ENCODE measurements at regions not wholly inside any gene's neighbourhood (a gene's known extent, or its start where the extent isn't known, plus 50 kb on each side); places are given as distances from the start of the nearest gene placed in this dataset.

GRCh38 chr7:45456747-45457524 lies 117.2 kb upstream of the ADCY1 start:
- no peak for DNase-seq

DNA sequence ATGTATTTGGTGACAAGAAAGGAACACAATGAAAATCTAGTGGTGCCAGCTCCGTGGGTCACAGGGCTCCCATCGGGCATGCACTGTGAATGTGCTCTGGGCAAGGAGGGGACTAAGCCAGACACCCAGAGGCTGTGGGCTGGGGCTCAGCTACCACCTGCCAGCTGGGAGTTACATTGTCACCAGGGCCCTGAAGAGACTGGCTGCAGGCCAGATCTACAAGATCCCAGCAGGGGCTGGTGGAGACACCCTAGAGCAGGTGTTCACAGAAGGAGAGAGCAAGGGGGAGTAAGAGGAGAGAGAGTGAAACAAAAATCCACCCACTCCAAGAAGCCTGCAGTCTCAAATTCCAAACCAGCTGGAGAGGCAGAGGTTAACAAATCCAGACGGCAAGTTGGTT lies 116.6 kb upstream of the ADCY1 start:
- DNase-seq = no peak

- DNase-seq = no peak
Measured at GRCh38 chr7:45459476-45459875, 114.7 kb upstream of the ADCY1 start.

DNA sequence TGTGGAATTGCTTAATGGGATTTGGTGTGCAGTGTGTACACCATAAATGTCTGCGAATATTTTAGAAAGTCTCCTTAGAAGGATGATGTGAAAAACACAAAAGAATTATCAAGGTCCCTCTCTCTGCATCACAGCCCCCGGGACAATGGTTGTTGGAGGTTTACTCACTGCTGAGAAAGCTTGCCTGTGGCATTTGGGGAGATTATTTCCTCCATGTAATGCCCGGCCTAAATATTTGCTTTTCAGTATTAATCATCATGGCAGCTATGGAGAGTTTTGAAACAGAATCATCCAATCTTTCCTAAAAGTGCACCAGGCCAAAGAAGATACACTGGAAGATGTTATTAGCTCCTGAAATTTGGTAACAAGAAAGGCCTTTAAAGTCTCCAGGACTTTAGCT lies 113.8 kb upstream of the ADCY1 start:
- no peak for DNase-seq

- no peak for DNase-seq
Measured at GRCh38 chr7:45461026-45461425, 113.1 kb upstream of the ADCY1 start.

DNA sequence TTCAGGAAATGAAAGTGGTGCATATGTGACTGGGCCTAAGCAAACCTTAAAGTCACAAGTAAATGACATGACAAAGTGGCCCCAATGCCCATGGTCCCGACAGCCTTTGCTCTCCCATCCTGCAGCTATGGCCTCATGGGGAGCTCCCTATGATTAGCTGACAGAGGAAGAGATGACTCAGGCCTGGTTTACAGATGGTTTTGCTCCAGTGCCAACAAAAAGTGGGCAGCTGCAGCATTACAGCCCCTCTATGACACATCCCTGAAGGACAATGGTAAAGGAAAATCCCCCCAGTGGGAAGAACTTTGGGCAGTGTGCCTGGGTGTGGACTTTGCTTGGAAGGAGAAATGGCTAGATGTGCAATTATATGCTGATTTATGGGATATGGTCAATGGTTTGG lies 105.1 kb upstream of the ADCY1 start:
- DNase-seq = no peak

DNA sequence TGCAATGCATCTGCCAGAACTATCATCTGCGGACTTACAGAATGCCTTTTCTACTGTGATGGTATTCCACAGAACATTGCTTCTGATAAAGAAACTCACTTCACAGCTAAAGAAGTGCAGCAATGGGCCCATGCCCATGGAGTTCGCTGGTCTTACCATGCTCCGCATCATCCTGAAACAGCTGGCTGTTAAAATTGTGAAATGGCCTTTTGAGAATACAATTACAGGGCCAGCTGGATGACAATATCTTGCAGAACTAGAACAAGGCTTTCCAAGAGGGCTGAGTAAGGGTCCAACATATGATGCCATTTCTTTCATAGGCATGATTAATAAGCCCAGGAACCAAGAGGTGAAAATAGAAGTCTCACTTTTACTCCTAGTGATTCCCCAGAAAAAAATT lies 104.1 kb upstream of the ADCY1 start:
- DNase-seq = no peak

DNA sequence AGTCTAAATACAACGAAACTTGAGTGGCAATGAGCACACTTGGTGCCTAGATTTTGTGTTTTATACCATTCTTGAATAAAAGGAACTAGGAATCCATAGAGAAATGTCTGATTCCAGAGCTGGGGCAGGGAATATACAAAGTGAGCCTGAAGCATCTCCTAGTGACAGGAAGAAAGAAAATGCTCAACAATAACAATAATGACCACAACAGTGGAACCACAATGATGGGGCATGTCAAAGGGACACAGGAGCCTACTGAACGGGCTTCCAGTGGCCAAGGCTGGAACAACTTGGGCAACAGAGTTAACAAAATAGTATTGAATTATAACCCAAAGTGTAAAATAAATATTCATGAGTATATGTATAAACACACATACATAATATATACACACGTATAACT lies 94.4 kb upstream of the ADCY1 start:
- DNase-seq = no peak

GRCh38 chr7:45482451-45482850 lies 91.7 kb upstream of the ADCY1 start:
- no peak for DNase-seq

DNA sequence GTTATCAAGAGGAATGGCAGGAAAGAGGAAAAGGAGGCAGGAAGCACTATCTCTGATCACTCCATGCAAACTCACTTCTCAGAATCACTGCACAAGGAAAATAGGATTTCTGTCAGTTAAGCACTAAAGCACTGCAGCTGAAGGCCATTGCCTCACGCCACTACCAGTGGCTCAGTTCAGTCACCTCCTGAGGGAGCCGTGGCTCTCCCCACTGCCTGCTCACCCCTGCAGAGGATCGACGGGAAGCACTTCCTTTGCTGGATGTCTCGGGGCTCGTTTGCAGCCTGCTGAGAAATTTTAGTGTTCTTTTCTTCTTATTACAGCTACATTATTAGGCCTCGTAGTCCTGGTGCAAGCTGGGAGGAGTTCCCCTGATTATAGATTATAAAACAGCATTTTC lies 90.1 kb upstream of the ADCY1 start:
- DNase-seq = no peak

DNA sequence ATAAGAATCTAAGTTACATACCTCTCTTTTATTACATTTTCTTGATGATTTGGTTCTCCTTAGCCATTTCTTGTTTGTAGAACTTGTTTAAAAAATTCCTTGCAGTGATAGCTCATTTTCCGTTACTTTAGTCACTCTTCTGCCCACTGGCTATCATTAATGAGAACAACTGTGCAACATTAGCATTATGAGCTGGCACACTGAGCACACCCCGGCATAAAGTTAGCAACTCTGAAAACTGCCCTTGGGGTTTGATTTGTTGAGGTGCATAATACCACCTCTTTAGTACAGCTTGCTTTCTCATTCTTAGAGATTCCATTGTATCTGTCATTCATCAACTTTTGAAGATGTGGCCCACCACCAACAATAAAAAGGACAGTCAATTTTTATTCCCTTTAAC lies 87.6 kb upstream of the ADCY1 start:
- DNase-seq = no peak

DNA sequence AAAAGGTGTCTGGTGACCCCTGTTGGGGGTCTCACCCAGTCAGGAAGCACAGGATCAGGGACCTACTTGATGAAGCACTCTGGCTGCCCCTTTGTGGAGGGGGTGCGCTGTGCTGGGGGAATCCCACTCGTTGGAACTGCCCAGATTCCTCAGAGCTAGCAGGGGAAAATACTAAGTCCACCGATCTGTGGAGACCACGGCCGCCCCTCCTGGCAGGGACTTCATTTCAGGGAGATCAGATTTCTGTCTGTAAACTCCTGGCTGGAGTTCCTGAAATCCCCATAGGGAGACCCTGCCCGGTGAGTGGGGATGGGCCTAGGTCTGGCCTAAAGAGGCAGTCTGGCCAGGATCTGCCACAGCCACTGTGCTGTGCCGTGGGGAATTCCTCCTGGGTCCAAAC lies 79.3 kb upstream of the ADCY1 start:
- DNase-seq = no peak

DNA sequence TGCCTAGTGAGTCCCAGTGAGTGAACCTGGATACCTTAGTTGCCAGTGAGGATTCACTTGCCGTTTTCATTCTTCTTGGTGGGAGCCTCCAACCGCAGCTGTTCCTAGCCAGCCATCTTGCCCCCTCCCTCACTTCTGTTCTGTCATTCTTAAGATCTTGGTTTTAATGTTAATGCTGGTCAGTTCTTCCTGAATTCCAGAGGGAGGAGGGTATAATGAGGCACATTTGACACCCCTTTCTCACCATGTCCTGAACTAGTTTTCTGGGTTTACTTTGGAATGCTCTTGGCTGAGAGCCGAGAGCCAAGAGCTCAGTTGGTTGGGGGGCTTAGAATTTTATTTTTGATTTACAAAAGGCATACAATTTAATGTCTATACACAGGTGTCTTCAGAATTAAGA lies 78.5 kb upstream of the ADCY1 start:
- DNase-seq = no peak

GRCh38 chr7:45500257-45500656 lies 73.9 kb upstream of the ADCY1 start:
- no peak for DNase-seq

- DNase-seq = no peak
Measured at GRCh38 chr7:45501791-45502190, 72.4 kb upstream of the ADCY1 start.

GRCh38 chr7:45506059-45506458 lies 68.1 kb upstream of the ADCY1 start:
- no peak for DNase-seq

DNA sequence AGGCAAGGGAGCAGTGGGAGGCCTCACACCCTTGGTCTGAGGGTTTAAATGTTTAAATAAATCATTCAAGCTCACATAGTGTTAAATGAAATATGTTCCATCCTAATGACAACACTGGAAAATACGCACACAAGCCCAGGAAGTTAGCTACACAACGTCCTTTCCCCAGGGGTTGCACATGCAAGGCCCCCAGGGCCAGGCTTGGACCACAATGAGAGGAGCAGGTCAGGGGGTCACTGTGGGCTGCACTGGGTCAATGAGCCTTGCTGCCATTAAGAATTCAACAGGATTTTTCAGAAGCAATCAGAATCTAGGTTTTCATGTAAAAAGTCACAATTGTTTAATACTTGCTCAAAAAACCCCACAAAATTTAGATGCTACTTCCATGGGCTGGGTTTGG lies 64.9 kb upstream of the ADCY1 start:
- no peak for DNase-seq

DNA sequence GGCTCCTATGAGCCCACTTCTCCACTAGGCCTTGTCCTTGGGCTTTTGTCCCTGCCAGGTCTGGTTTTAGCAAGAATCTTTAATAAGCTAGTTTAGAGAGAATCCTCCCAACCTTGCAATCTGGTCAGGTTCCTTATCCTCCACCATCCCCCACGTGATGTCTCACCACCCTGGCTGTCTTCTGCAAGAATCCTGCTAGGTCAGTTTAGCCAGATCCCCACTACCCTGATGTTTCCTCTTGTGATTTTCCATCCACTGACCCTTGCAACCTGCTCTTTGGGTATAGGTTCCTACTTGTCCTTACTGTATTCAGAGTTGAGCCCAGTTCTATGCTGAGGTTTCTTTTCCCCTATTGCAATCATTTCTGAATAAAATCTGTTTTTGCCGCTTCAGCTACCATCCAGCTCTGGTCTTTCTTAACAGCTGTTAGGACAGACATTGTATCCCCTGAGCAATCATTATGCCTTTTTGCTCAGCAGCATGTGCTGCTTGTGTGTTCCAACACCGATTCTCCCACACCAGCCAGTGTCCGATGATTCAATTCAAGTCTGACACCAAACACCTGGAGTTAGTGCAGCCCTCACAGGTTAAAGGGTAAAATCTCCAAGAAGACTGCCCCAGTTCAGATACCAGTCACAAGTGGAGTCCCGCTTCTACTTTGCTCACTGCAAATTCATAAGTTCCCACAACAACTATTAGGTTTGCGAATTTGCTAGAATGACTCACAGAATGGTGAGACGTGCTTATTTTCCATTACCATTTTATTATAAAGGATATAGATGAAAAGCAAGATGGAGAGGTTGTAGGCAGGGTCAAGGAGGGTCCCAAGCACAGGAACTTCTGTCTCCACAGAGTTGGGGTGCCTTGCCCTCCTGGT lies 62.2 kb upstream of the ADCY1 start:
- DNase-seq = no peak

- no peak for DNase-seq
Measured at GRCh38 chr7:45514944-45515343, 59.2 kb upstream of the ADCY1 start.

- DNase-seq = no peak
Measured at GRCh38 chr7:45515346-45515745, 58.8 kb upstream of the ADCY1 start.

Measured in hematopoietic multipotent progenitor cell treated with erythropoietin and hydrocortisone succinate and interleukin-3 and kit ligand, for 4 days (in vitro differentiated cells).